GM12872 (cell line): ENCODE measurements at regions not wholly inside any gene's neighbourhood (a gene's known extent, or its start where the extent isn't known, plus 50 kb on each side); places are given as distances from the start of the nearest gene placed in this dataset.
A peak's percentile ranks its signal among the peaks of the same experiment; 100 is the strongest.

ENCODE experiments used
- TF ChIP-seq, protein P1 (sequence below): IDR thresholded peaks from 3 replicates; pipeline ENCODE4 v1.5.1; 2011; ENCODE audit warnings: low read depth, mild to moderate bottlenecking, low read length, moderate library complexity; ENCODE audit not compliant: insufficient read depth

DNA sequence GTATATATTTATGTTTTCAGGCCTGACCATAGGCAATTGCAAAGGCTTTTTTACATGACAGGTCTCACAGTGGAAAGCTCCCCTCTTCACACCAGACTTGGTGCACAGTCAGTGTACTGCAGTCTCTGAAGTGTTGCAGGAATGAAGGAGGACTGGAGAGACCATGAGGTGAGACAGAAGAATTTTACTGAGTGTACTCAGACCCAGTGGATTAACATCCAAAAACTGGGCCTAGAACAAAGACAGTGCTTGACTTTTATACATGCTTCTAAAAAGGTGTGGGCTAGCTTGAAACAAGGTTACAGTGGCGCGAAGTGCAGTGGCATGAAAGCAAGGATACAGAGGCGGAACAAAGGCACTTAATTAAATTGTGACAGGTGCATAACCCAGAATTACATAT, 822.9 kb downstream of the RAPGEF2 start:
- TF ChIP-seq, protein P1, sequence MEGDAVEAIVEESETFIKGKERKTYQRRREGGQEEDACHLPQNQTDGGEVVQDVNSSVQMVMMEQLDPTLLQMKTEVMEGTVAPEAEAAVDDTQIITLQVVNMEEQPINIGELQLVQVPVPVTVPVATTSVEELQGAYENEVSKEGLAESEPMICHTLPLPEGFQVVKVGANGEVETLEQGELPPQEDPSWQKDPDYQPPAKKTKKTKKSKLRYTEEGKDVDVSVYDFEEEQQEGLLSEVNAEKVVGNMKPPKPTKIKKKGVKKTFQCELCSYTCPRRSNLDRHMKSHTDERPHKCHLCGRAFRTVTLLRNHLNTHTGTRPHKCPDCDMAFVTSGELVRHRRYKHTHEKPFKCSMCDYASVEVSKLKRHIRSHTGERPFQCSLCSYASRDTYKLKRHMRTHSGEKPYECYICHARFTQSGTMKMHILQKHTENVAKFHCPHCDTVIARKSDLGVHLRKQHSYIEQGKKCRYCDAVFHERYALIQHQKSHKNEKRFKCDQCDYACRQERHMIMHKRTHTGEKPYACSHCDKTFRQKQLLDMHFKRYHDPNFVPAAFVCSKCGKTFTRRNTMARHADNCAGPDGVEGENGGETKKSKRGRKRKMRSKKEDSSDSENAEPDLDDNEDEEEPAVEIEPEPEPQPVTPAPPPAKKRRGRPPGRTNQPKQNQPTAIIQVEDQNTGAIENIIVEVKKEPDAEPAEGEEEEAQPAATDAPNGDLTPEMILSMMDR, result no peak

DNA sequence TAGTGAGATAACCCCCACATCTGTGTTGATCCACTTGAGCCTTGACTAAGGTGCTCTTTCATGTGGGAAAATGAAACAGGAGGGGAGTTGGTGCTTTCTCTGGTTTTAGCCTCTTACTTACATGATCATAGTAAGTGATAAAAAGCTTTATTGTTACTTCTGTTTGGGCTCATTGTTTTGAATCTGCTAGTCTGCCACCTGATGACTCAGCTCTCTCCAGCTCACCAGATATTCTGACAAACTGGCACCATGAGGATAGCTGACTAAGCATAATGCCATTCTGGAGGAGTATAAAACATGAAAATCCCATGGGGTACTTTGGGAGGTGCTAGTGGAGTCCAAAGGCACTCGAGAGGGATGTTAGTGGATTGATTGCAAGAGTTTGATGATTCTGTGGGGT, 824.0 kb downstream of the RAPGEF2 start:
- TF ChIP-seq, protein P1, result no peak

DNA sequence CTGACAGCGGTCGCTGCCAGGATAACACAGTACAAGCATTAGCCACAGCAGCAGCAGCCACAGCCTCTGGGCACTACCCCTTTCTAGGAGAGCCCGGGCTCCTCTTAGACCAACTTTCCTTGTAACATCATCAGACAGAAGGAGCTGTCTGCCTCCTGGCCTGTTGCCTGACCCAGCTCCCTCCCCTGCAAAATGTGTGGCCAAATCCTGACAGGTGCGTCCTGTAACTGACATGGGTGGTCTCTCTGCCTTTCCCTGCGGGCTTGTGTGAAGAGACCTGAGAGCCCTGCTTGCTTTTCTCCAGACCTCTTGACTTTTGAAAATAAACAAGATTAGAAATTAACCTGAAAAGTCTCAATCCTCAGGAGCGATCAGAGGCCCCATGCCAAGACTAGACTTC, 824.9 kb downstream of the RAPGEF2 start:
- TF ChIP-seq, protein P1, result no peak

DNA sequence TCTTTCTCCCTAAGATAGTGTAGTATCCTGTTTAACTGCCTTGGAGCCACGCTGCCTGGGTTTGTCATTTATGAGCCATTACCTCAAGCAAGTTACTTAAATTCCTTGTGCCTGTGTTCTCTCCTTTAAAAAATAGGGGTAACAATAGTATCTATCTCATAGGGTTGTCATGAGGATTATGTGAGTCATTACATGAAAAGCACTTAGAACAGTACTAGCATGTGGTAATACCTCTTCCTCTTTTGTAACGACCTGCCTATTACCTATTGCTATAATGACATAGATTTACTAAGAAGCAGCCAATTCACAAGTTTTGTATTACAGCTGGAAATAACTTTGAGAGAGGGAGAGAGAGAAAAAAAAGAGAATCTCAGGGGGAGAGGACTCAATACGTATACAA, 834.7 kb downstream of the RAPGEF2 start:
- TF ChIP-seq, protein P1, result no peak

DNA sequence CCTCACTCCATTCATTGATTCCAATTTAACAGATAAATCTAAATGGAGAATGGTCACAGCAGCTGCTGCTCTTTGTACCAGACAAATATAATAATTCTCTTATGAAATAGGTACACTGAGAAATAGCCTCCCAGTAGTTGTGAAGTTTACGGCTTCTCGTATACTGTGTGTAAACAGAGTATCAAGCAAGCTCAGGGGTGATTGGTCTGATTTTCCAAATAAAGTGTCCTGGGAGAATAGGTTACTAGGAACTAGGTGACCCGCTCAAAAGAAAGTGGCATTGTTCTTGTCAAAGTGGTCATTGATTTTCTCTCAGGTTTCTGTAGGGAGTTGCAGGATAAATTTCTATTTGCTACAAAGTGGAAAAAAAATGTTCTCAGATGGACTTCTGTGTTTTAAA, 838.2 kb downstream of the RAPGEF2 start:
- TF ChIP-seq, protein P1, result no peak

DNA sequence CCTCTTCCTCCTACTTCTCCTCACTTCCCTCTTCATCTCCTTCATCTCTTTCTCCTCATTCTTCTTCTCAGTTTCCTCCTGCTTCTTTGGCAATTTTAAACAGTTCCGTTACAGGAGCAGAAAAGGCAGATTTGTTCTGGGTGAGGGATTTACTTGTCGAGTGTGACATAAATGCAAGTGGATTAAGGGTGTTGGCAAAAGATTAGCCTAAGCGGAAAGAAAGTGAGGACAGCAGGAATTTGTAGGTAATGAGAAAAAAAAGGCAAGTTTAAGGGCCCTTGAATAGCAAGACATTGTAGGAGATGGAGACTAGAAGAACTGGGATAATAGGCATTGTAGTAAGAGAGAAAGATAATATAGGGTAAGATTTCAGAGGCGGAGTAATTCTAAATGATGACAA, 841.6 kb downstream of the RAPGEF2 start:
- TF ChIP-seq, protein P1, result no peak

DNA sequence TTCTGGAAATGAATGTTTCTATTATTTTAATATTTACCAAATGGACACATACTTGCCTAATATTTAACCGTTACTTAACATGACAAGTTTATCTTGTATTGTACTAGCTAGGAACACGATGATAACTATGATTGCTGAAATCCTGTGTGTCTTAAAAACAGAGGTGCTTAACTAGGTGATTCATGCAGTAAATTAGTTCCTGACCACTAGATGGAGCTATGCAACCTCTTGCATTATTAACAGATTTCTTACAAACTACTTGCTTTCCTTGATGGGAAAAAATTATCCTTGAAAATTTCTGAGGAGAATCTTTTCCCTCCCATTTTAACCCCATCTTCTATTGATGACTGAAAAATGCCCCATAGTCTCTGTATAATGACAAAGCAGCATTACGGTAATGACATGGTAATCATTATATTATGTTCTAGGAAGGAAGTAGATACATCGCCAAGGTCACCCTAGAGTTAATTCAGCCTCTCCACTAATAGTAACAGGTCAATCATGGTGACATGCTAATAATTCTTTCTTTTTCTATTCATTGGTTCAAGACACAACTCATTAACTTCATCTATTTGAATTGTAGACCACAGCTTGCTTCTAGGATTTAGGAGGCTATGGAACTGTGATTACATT, 844.2 kb downstream of the RAPGEF2 start:
- TF ChIP-seq, protein P1, result peak; percentile 66
